ENCODE measurements at regions not wholly inside any gene's neighbourhood (a gene's known extent, or its start where the extent isn't known, plus 50 kb on each side); places are given as distances from the start of the nearest gene placed in this dataset.

GRCh38 chr4:141972950-141973349 is 336.6 kb downstream of the IL15 start:
- Mint-ChIP-seq H3K36me3 (ENCODE audit: low read depth) (no peaks in the 10 kb centered on the region), H3K27ac (ENCODE audit: unreplicated experiment) (no peak overlapping the region), H3K9me3 (peaks cover 15% of the 10 kb centered on the region), H3K4me1 (no peaks in the 10 kb centered on the region), H3K4me3 (no peak overlapping the region), H3K27me3 (ENCODE audit: low read depth) (no peaks in the 10 kb centered on the region)
- no peak for DNase-seq (ENCODE audit: low read depth, low spot score)
- no peak for TF ChIP-seq CTCF (conservative IDR thresholded peaks at IDR 0.05)

Data from neural crest cell (in vitro differentiated cells).